SK-N-SH treated with all-trans-retinoic acid at 6 μM for 48 hours (cell line): ENCODE measurements at regions not wholly inside any gene's neighbourhood (a gene's known extent, or its start where the extent isn't known, plus 50 kb on each side); places are given as distances from the start of the nearest gene placed in this dataset.

Experiments
- ARNTL ChIP-seq: fragments of 450-650 bp; formaldehyde crosslinking; IDR thresholded peaks from 2 replicates; pipeline ENCODE4 v1.5.0; 2020; ENCODE audit warnings: low read depth, mild to moderate bottlenecking, moderate library complexity, borderline replicate concordance
- BACH2 ChIP-seq: fragments of 250-450 bp; sonication (Bioruptor Pico); IDR thresholded peaks from 2 replicates; pipeline ENCODE4 v1.9.0; 2021; ENCODE audit warnings: mild to moderate bottlenecking, borderline replicate concordance
- CREB5 ChIP-seq: fragments of 250-450 bp; sonication (Bioruptor Pico); IDR thresholded peaks from 2 replicates; pipeline ENCODE4 v1.5.1; 2020; ENCODE audit warnings: low read depth, mild to moderate bottlenecking, moderate library complexity
- CSRNP3 ChIP-seq: fragments of 250-450 bp; sonication (Bioruptor Pico); IDR thresholded peaks from 2 replicates; pipeline ENCODE4 v1.5.1; 2021; ENCODE audit warnings: mild to moderate bottlenecking, moderate library complexity
- ESRRG ChIP-seq: fragments of 250-450 bp; sonication (Bioruptor Pico); IDR thresholded peaks from 2 replicates; pipeline ENCODE4 v1.6.1; 2021; ENCODE audit warnings: mild to moderate bottlenecking
- PATZ1 ChIP-seq: fragments of 250-450 bp; sonication (Bioruptor Pico); IDR thresholded peaks from 2 replicates; pipeline ENCODE4 v1.8.0; 2020; ENCODE audit warnings: mild to moderate bottlenecking, moderate library complexity, borderline replicate concordance
- ZFP30 ChIP-seq: fragments of 450-650 bp; formaldehyde crosslinking; IDR thresholded peaks from 2 replicates; pipeline ENCODE4 v1.5.0; 2022; ENCODE audit warnings: mild to moderate bottlenecking, moderate library complexity
- ZNF8 ChIP-seq: fragments of 450-650 bp; formaldehyde crosslinking; IDR thresholded peaks from 2 replicates; pipeline ENCODE4 v1.5.0; 2020; ENCODE audit warnings: mild to moderate bottlenecking, moderate library complexity

- no peak for TF ChIP-seq ZFP30 (CRISPR knock-in tag)
- TF ChIP-seq ARNTL (CRISPR knock-in tag) = no peak
- TF ChIP-seq ZNF8 (CRISPR knock-in tag) = no peak
- no peak for TF ChIP-seq CSRNP3 (CRISPR knock-in tag)
- TF ChIP-seq ESRRG = no peak
- TF ChIP-seq BACH2 (CRISPR knock-in tag) = no peak
- no peak for TF ChIP-seq CREB5
- TF ChIP-seq PATZ1 = no peak
Measured at GRCh38 chr21:27570306-27570868, 603.5 kb upstream of the ADAMTS5 start.
